Stomach (tissue), 8 donors: ENCODE measurements at regions not wholly inside any gene's neighbourhood (a gene's known extent, or its start where the extent isn't known, plus 50 kb on each side); places are given as distances from the start of the nearest gene placed in this dataset.

Experiments
- DNase-seq, 2 donors: peaks; one replicate each; pipeline versions ENCODE4 v3.0.0 to v3.0.0-alpha.2; 2013 to 2019
- H3K27ac ChIP-seq, 5 donors: fragments of 200-600 bp in 4 of 5; sonication (generic) in 4 of 5; one replicate each; pipeline ENCODE4 v1.5.1; 2013 to 2019; ENCODE audit warnings: mild to moderate bottlenecking in 1 of 5, moderate library complexity in 1 of 5
- H3K27me3 ChIP-seq, 3 donors: fragments of 200-600 bp; sonication (generic); one replicate each; pipeline ENCODE4 v1.5.1; 2017 to 2019; ENCODE audit warnings: mixed run types in 1 of 3
- H3K36me3 ChIP-seq, 4 donors: fragments of 200-600 bp; sonication (generic); 1 replicate in 3 of 4; 2 replicates in 1 of 4; pipeline ENCODE4 v1.5.1; 2016 to 2019
- H3K4me1 ChIP-seq, 4 donors: fragments of 200-600 bp; sonication (generic); one replicate each; pipeline ENCODE4 v1.5.1; 2016 to 2019
- H3K4me3 ChIP-seq, 4 donors: fragments of 200-600 bp; sonication (generic) in 3 of 4; one replicate each; pipeline ENCODE4 v1.5.1; 2016 to 2019; ENCODE audit warnings: mild to moderate bottlenecking in 1 of 4
- H3K9me3 ChIP-seq, 4 donors: fragments of 200-600 bp; sonication (generic); one replicate each; pipeline ENCODE4 v1.5.1; 2016 to 2019
- CTCF ChIP-seq, 7 experiments: fragments of 450-650 bp in 4 of 7; fragments of 200-600 bp in 3 of 7; sonication (generic) in 3 of 7; IDR thresholded peaks; one replicate each; pipeline ENCODE4 v1.5.1; 2016 to 2019; ENCODE audit warnings: antibody characterized with exemption in 7 of 7, control low read depth in 2 of 7, mild to moderate bottlenecking in 1 of 7
- EP300 ChIP-seq: sonication (generic); formaldehyde crosslinking; IDR thresholded peaks from one replicate; pipeline ENCODE4 v1.6.1; 2017; ENCODE audit warnings: antibody characterized with exemption
- POLR2A ChIP-seq, 4 donors: fragments of 450-650 bp; IDR thresholded peaks; one replicate each; pipeline ENCODE4 v1.6.1; 2016; ENCODE audit warnings: antibody characterized with exemption in 4 of 4, control low read depth in 2 of 4, mild to moderate bottlenecking in 1 of 4, moderate library complexity in 1 of 4
- POLR2AphosphoS5 ChIP-seq, 3 donors: sonication (generic); formaldehyde crosslinking; IDR thresholded peaks; one replicate each; pipeline ENCODE4 v1.6.1; 2016; ENCODE audit warnings: antibody characterized with exemption in 3 of 3
- WGBS, 5 donors: extraction: QIAGEN DNeasy Blood & Tissue Kit in 3 of 5; methylation state at CpG; one replicate each; pipeline versions ENCODE4 v1.1.5 to v1.1.7; 2013 to 2018; 5-methylcytosine and 5-hydroxymethylcytosine counted together
- intact Hi-C: fragments of 100-400 bp; cut with DNase I; formaldehyde crosslinking; loops from one replicate; pipeline ENCODE4 v1.15.1; 2023; ENCODE audit warnings: low total_unique reads
- donor health status: healthy with polysubstance abuse.
- donor health status: Bipolar disorder and iron deficiency.
- donor health status: healthy.

- H3K4me1 ChIP-seq = no peaks in the 10 kb centered on the region
- DNase-seq = no peak
- H3K4me3 ChIP-seq = no peak overlapping the region
- intact Hi-C loops = loop anchor here (10.0 kb wide), 1 partner anchor 1082 kb away; no protein-coding TSS in a partner anchor
- 67 to 87% (median 78%) methylated on average over 6 of the region's 6 CpGs for WGBS, 5 donors
- H3K9me3 ChIP-seq = no peaks in the 10 kb centered on the region
- no peaks in the 10 kb centered on the region for H3K27me3 ChIP-seq
- no peaks in the 10 kb centered on the region for H3K36me3 ChIP-seq
- H3K27ac ChIP-seq = no peak overlapping the region
- TF ChIP-seq EP300 = no peak
- no peak for TF ChIP-seq CTCF (IDR thresholded peaks at IDR 0.05)
- TF ChIP-seq POLR2AphosphoS5 (IDR thresholded peaks at IDR 0.05) = no peak
- TF ChIP-seq POLR2A (IDR thresholded peaks at IDR 0.05) = no peak
These were observed 138.0 kb downstream of the ZNF674 start for GRCh38 chrX:46407036-46407752.

GRCh38 chrX:46404774-46405173 lies 140.4 kb downstream of the ZNF674 start:
- no peak overlapping the region for H3K4me3 ChIP-seq
- no peaks in the 10 kb centered on the region for H3K9me3 ChIP-seq
- no peaks in the 10 kb centered on the region for H3K36me3 ChIP-seq
- WGBS, 5 donors = 75 to 95% (median 90%) methylated on average over 6 of the region's 6 CpGs
- no peak for TF ChIP-seq CTCF (IDR thresholded peaks at IDR 0.05)
- no peak for TF ChIP-seq POLR2AphosphoS5 (IDR thresholded peaks at IDR 0.05)
- TF ChIP-seq POLR2A (IDR thresholded peaks at IDR 0.05) = no peak
- no peak for TF ChIP-seq EP300
- no peaks in the 10 kb centered on the region for H3K27me3 ChIP-seq
- no peak overlapping the region for H3K27ac ChIP-seq
- intact Hi-C loops = loop anchor here (10.0 kb wide), 1 partner anchor 1080 kb away; no protein-coding TSS in a partner anchor
- no peak for DNase-seq
- H3K4me1 ChIP-seq = no peaks in the 10 kb centered on the region

- 69 to 79% (median 74%) methylated on average over 5 of the region's 5 CpGs for WGBS, 5 donors
- H3K27me3 ChIP-seq = no peaks in the 10 kb centered on the region
- intact Hi-C loops = loop anchor here (10.0 kb wide), 1 partner anchor 1076 kb away; no protein-coding TSS in a partner anchor
- no peaks in the 10 kb centered on the region for H3K4me1 ChIP-seq
- H3K9me3 ChIP-seq = no peaks in the 10 kb centered on the region
- TF ChIP-seq EP300 (no peak), POLR2AphosphoS5 (IDR thresholded peaks at IDR 0.05) (no peak), CTCF (IDR thresholded peaks at IDR 0.05) (no peak), POLR2A (IDR thresholded peaks at IDR 0.05) (no peak)
- no peaks in the 10 kb centered on the region for H3K36me3 ChIP-seq
- no peak for DNase-seq
- H3K27ac ChIP-seq = no peak overlapping the region
- no peak overlapping the region for H3K4me3 ChIP-seq
These were observed 144.4 kb downstream of the ZNF674 start for GRCh38 chrX:46400530-46401443.

- WGBS, 5 donors = 95 to 100% (median 100%) methylated on average over 1 of the region's 1 CpG
- Histone ChIP-seq H3K4me1 (no peaks in the 10 kb centered on the region), H3K9me3 (no peaks in the 10 kb centered on the region), H3K27me3 (no peaks in the 10 kb centered on the region), H3K4me3 (no peak overlapping the region), H3K27ac (no peak overlapping the region), H3K36me3 (no peaks in the 10 kb centered on the region)
- TF ChIP-seq POLR2A (IDR thresholded peaks at IDR 0.05) = no peak
- TF ChIP-seq CTCF (IDR thresholded peaks at IDR 0.05) = no peak
- TF ChIP-seq POLR2AphosphoS5 (IDR thresholded peaks at IDR 0.05) = no peak
- no peak for TF ChIP-seq EP300
- intact Hi-C loops = no loop called here
- DNase-seq = no peak
These were observed 146.3 kb downstream of the ZNF674 start for GRCh38 chrX:46398874-46399273.
